Upper lobe of left lung (tissue), 4 donors: ENCODE measurements at regions not wholly inside any gene's neighbourhood (a gene's known extent, or its start where the extent isn't known, plus 50 kb on each side); places are given as distances from the start of the nearest gene placed in this dataset.

ENCODE experiments used
- CTCF ChIP-seq, 6 experiments: fragments of 450-650 bp in 4 of 6; fragments of 200-600 bp in 2 of 6; sonication (generic) in 2 of 6; IDR thresholded peaks; one replicate each; pipeline ENCODE4 v1.5.1; 2016 to 2019; ENCODE audit warnings: antibody characterized with exemption in 6 of 6
- POLR2AphosphoS5 ChIP-seq, 2 donors: sonication (generic); formaldehyde crosslinking; IDR thresholded peaks; one replicate each; pipeline ENCODE4 v1.5.1; 2017; ENCODE audit warnings: antibody characterized with exemption in 2 of 2

GRCh38 chr1:94628499-94628843, 86.9 kb upstream of the F3 start:
- TF ChIP-seq POLR2AphosphoS5 (IDR thresholded peaks at IDR 0.05) = no peak
- no peak for TF ChIP-seq CTCF (IDR thresholded peaks at IDR 0.05)
